Mammary epithelial cell (primary cell): ENCODE measurements at regions not wholly inside any gene's neighbourhood (a gene's known extent, or its start where the extent isn't known, plus 50 kb on each side); places are given as distances from the start of the nearest gene placed in this dataset.

ENCODE experiments used
- EZH2 ChIP-seq: IDR thresholded peaks from 2 replicates; pipeline ENCODE4 v1.6.1; 2012; ENCODE audit warnings: low read length, inconsistent platforms, borderline replicate concordance
- TF ChIP-seq, protein P1 (sequence below), 2 donors: IDR thresholded peaks in 1 of 2; conservative IDR thresholded peaks in 1 of 2; 2 replicates each; pipeline ENCODE4 v1.5.1; 2011 to 2012; ENCODE audit warnings: inconsistent platforms in 2 of 2, low read length in 2 of 2, mild to moderate bottlenecking in 2 of 2, control low read depth in 1 of 2, low read depth in 1 of 2; ENCODE audit not compliant: insufficient read depth in 1 of 2; ENCODE audit errors: extremely low read depth in 1 of 2

DNA sequence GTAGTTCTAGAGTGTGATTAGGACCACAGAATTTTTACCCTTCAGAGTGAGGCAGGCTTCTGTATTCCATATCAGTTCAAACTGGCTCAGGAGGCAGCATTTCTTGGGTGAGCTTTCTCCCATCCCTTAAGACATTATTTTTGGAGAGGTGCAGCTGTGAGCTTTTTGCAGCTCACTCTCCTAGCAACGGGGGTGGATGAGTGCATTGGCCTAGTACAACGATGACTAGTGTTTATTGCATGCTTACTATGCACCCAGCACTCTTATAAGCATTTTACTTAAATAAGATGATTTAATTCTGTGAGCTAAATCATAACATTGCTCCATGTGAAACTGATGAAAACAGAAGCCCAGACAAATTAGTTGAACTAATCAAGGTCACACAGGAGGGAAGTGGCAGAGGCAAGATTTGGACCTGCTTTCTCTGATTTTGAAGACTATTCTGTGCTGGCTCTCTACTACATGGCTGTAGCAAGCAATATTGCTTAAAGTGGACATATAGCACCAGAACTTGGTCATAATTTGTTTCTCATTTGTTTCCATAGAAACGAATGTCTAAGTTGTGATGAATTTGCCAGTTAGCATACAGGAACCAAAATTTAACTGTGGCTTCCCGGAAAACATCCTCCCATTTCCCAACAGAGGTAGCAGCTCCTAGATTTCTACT lies 372.1 kb upstream of the RIOK2 start:
- TF ChIP-seq, protein P1, sequence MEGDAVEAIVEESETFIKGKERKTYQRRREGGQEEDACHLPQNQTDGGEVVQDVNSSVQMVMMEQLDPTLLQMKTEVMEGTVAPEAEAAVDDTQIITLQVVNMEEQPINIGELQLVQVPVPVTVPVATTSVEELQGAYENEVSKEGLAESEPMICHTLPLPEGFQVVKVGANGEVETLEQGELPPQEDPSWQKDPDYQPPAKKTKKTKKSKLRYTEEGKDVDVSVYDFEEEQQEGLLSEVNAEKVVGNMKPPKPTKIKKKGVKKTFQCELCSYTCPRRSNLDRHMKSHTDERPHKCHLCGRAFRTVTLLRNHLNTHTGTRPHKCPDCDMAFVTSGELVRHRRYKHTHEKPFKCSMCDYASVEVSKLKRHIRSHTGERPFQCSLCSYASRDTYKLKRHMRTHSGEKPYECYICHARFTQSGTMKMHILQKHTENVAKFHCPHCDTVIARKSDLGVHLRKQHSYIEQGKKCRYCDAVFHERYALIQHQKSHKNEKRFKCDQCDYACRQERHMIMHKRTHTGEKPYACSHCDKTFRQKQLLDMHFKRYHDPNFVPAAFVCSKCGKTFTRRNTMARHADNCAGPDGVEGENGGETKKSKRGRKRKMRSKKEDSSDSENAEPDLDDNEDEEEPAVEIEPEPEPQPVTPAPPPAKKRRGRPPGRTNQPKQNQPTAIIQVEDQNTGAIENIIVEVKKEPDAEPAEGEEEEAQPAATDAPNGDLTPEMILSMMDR (conservative IDR thresholded peaks at IDR 0.05 in 1 of 2, IDR thresholded peaks at IDR 0.05 in 1 of 2; ENCODE audit: extremely low read depth in 1 of 2, insufficient read depth in 1 of 2, low read depth in 1 of 2, low read length in 2 of 2): no peak
- TF ChIP-seq EZH2: no peak
